ENCODE measurements at regions not wholly inside any gene's neighbourhood (a gene's known extent, or its start where the extent isn't known, plus 50 kb on each side); places are given as distances from the start of the nearest gene placed in this dataset.

DNA sequence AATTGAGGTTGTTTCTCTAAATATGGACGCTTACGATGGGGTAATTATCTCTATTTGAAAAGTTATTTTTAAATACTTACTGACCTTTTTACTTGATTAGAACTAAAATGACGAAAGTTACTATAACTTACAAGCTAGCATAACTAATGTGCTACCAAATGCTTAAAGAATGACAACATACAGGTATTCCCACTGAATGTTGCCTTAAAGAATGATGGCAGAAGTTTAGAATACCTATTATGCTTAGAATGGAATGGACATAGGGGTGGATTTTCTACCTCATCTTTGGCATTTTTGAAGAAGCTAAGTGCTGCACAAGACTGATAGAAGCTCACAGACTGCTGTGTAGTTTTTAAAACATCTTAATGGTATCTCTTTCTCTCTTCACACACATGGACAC lies 284.8 kb downstream of the THBS2 start:
- DNase-seq (ENCODE audit: low read depth in 2 of 2) = no peak

DNA sequence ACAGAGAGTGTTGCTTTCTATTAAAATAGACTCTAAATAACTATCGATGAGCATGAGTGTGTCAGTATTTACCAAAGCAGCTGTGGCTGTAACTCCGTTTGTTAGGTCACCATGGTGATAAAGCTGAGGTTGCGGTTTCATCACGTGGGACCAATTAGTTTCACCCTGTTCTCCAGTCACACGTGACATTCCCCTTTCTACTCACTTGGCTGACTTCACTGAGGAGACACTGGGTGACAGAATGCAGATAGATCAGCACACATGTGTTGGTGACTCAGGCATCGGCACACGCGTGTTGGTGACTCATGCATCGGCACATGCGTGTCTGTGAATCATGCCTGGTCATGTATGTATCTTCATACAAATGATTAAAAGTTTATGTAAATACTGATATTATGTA lies 285.4 kb downstream of the THBS2 start:
- DNase-seq (ENCODE audit: low read depth in 2 of 2) = no peak

DNA sequence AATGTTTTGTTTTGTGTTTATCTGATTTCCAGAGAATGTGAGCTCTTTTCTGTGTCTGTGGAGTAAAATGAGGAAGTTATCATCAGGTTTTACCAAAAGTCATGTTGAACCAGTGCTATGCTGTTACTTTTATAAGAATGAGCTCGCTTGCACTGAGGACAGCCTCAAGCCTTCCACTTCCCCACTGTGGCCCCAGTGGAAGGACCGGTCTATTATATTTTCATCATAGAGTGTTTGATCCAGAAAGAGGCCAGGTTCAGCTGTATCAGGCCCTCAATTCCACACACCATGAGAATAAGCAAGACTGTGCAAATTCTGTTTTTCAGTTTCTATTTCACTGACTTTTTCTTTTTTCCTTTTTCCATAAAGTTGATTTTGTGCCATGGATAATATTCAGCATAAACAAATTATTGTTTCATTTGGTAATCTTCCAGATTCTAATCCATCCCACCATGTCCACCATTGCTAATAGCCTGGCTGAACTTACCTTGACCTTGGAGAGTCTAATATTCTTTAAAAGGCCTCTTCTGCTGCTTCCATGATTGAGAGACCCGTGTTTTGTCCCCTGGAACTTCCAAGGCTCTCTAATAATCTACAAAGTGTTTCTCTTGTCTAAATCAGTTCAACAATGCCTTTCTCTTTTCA lies 286.2 kb downstream of the THBS2 start:
- DNase-seq (ENCODE audit: low read depth in 2 of 2) = no peak

DNA sequence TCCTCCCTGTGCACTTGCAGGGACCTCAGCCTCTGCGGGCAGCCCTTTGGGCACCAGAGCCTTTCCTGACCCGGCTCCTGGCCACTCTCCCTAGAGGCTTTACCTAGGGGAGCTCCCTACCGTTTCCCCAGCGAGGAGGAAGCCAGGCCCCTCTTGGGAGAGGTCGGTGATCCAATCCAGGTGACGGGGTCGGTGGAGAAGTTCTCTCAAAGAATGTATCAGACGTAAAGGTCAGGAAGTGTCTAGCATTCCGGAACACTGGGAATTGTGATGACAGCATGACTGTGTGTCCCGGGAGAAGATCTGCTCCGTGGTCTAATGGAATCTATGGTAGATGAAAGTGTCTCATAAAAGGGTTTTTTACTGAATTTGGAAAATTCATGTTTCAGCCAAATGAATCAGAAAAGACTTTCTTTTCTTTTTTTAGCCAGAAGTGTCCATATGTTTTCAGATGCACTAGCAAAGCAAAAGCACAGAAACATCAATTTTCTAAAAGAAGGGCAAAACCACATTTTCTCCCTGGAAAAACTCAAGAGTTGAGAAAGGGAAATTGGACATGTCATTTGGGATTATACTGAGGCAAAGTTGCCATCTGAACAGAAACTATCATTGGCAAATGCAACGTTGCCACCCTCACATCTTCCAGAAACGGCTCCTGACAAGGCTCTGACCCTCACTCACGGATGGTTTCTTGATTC lies 289.4 kb downstream of the THBS2 start:
- DNase-seq (ENCODE audit: low read depth in 2 of 2) = no peak

DNA sequence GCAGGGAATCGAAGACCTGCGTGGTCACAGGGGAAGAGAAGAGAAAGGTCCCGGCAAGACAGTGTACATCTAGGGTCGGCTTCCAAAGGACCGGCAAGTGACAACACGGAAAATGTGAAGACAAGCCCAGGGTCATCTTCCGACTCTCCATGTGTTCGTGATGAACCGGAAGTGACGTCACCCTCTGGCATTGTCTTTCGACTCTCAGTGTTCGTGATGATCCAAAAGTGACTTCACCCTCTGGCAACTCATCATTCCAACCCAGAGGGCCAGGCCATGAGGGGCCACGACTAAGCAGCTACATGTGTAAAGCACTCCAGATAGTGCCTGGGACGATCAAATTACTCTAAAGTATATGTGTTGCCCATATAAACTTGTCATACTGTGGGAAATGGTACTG lies 290.8 kb downstream of the THBS2 start:
- DNase-seq (ENCODE audit: low read depth in 2 of 2) = no peak

DNA sequence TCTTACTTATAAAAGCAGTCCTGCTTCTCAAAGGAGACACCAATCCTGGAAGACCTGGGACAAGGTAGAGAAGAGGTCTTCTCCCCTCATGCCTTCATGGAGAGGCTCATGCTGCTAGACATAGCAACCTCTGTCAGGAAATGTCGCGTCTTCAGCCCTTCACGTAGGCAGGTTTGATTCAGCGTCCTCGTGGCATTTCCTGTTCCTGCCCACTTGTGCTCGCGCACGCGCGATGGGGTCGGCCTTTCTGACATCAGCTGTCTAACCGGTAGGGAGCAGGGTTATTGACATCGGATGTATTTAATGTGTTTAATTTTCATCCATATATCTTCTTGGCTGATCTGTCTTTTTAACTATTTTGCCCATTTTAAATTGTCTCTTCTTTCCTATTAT lies 292.4 kb downstream of the THBS2 start:
- DNase-seq (ENCODE audit: low read depth in 2 of 2) = no peak

DNA sequence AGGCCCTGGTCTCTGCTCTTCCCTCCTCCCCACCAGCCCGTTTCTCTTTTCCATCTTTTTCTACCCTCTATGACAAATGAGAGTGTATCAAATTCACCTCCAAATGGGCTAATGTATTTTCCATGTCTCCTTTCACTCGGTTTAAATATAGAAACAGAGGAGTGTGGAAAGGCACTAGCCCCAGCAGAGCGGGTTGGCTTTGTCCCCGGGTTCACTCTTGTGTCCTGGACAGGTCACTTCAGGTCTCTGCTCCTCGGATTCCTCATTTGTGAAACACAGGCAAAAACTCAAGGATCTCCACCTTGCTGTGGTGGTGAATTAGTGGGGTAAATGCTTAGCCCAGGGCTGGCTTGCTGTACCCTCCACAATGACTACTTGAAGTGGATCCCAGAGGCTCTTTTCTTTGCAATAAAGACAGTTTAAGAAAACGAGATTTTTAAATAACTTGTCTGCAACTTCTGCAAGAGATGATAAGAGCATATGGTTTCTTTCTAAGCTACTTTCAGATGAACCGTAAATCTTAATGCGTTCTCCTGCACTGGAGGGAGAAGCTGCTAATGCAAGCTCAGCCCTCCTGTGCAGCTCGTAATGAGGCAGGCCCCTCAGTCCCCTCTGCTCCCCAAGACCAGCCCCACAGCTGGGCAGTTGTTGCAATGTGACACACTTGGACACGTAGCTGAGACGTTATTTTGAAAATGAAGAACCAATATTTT lies 292.9 kb downstream of the THBS2 start:
- no peak for DNase-seq (ENCODE audit: low read depth in 2 of 2)

DNA sequence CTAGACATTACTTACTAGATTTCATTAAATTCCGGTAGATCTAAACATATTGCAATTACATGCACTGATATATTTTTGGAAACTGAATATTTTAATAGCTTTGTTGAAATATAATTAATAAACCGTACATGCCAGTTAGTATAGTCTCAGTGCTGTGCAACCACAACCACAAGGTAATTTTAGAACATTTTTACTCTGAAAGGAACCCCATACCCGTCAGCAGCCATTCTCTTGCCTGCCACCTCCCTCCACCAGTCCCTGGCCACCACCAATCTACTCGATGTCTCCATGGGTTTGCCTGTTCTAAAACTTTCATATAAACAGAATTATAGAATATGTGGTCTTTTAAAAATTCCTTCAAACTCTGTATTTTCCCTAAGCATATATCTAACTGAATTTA lies 293.9 kb downstream of the THBS2 start:
- DNase-seq (ENCODE audit: low read depth in 2 of 2) = no peak

DNA sequence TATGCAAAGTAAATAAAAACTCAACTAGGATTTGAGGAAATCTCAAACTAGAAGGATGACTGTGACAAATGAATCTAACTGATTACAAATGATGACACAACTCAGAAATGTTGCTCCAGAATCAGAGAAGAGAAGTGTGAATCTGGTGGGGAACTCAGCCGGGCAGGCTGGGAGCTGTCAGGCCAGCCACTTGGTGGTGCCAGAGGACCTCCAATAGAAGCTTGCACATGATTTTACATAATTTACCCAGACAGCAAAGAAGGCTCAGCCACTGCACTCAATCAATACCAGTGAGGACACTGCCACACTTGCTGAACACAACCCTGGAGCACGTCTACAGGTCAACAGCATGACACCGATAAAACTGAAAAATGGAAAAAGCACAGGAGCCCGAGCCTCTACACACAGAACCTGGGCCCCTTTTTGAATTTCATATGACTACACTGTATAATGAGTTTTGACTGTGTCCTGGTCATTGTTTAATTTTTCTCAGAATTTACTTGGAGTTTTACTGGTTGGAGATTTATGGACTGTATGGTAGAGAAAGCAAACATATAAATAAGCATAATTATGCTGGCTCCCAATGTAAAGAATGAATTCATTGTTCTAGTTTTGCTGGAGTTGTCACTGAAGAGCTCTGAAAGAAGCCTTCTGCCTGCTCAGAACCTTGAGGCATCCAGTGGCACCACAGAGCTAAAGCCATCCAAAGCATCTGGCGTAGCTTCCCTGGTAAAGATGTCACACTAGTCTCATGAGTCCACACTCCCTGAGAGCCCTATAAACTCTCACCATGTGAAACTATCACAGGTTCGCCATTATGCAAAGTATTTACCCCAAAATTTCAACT lies 296.5 kb downstream of the THBS2 start:
- peak; percentile 19 to 22 for DNase-seq (ENCODE audit: low read depth in 2 of 2)

DNA sequence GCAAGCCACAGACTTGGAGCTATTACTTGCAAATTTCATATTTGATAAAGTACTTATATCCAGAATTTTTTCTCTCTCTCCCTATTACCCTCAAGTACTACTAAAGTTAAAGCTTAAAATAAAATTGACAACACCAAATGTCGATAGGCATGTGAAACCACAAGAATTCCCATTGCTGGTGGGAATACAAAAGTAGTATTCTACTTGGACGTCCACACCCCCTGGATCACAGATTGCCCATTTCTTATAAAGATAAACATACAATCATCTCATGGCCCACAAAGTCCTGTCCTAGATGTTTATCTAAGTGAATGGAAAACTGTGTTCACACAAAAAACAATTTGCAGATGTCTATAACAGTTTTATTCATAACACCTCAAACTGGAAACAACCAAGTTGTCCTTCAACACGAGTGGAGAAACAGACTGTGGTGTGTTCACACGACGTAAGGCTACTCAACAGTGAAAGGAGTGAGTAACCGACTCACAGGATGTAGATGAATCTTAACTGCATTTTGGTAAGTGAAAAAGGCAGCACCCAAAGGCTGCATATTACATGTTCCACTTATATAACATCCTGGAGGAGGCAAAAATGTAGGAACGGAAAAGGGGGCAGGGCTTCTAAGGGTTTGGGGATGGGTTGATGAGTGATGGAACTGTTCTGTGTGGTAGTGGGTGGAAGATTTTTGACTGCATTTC lies 297.4 kb downstream of the THBS2 start:
- no peak for DNase-seq (ENCODE audit: low read depth in 2 of 2)

DNA sequence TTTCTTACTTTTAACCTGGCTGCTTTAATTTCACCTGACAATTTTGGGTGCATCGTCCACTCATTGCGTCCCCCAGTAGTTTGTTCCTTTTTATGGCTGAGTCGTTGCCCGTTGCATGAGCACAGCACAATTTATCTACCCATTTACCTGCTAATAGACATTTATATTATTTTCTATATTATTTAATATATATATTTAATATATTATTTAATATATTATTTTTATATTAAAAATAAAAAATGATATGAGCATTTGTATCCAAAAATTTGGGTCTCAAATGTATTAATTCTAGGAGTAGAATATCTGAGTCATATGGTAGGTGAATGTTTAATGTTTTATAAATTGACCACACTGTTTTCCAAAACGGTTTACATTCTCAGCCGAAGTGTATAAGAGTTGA lies 300.2 kb downstream of the THBS2 start:
- DNase-seq (ENCODE audit: low read depth in 2 of 2) = no peak

DNA sequence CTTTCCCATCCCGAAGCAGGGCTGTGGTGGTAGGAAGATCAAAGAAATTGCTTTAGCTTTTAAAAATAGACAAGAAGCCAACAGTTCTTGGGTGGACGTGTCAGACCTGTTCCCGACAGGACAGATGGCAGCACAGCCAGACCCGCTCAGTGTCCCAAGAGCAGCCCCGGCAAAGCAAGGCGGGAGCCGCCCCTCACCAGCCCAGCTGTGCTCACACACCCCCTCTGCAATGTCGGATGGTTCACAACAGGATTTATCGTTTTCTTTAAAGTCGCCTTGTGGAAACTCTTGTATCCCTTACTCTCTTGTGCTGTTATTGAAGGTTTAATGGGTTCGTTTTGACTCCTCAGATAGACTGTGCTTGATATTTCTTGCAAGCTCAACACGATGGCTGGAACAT lies 302.4 kb downstream of the THBS2 start:
- no peak for DNase-seq (ENCODE audit: low read depth in 2 of 2)

DNA sequence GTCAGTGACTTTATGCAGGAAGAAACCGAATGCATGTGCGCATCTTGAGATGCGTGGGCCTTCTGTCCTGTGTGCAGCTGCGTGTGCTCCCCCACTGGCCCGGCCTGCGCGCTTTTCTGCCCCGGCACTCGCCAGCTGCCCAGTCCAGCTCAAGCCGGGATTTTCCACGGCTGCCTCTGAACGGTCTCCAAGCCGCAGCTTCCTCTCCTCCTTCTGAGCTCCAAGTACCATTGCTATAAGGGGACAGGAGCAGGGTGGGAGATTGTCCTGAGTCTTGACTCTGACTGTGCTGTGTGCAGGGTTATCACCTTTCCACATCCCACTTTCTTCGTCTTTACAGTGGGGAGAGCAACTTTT lies 302.8 kb downstream of the THBS2 start:
- no peak for DNase-seq (ENCODE audit: low read depth in 2 of 2)

DNA sequence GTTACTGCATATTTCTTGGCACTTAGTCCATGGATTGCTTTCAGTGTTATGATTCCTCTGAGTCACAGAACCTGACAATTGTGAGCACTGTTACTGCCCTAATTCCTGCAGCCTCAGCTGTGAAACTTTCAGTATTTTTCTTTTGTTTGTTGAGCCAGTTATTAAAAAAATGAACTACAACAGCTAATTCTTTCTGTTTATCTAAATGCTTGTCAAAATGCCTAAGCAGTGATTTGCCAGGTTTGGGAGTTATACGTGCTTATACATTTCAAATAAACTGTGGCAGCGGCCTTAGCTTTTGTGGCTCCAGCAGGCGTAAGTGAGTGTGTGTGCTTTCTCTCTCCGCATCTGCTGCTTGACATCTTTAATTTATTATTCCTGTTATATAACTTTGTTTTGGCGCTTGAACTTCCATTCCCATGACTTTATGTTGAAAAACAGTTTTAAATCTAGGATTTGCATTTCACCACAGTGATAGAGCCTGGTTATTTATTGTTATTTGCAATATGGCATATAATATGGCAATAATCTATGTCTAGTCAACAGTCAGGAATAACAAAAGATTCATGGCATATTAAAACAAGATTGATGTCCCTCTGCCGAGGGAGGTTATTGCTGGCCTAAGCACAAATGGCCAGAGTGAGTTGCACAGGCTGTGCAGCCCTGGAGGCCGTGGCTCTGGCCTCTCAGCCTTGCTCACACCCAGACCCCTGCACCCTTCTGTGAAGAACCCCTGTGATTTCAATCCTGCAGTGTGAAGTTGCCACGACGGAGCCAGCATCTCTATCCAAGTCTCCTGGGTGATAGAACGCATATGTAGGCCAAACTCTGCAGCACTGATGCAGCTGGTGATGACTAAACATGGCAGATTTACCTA lies 303.4 kb downstream of the THBS2 start:
- no peak for DNase-seq (ENCODE audit: low read depth in 2 of 2)

DNA sequence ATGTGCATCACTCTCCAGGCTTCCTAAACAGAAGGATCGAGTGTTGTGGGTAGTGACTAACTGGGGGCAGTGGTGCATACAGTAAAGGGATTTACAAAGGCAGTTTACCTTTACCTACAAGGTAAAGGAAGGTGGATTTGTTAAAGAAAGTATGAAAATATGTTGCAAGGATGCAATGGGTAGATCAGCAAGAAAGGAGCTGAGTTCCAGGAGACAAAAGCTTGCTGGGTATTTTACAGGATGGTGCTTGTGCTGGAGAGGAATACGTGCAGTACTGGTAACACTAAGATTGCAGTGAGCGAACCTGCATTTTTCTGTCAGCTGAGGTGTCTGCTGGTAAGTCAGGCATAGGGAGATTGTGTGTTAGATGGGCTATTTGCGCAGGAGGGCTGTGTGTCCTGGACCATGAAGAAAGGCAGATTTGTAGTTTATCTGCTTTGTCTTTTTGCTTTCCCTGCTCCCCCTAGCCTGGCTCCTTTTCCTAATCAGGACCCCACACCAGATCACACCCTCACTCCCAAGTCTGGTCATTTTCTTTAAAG lies 304.6 kb downstream of the THBS2 start:
- DNase-seq (ENCODE audit: low read depth in 2 of 2) = no peak

DNA sequence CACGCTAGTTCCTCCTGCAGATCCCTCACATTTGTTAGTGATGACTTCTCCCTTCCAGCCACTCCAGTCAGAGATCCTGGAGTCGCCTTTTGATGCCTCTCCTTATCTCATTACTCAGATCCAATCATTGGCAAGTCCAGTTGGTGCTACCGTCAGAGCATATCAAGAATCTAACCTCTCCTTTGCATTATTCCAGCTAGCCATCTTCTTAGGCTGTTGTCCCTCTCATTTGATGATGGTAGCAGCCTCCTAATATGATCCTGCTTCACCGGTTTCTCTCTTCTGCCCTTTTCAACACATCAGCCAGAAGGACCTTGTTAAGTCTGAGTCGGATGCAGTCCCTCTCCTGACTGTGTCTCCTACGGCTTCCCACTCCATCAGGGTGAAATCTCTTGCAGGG lies 305.6 kb downstream of the THBS2 start:
- DNase-seq (ENCODE audit: low read depth in 2 of 2) = no peak

DNA sequence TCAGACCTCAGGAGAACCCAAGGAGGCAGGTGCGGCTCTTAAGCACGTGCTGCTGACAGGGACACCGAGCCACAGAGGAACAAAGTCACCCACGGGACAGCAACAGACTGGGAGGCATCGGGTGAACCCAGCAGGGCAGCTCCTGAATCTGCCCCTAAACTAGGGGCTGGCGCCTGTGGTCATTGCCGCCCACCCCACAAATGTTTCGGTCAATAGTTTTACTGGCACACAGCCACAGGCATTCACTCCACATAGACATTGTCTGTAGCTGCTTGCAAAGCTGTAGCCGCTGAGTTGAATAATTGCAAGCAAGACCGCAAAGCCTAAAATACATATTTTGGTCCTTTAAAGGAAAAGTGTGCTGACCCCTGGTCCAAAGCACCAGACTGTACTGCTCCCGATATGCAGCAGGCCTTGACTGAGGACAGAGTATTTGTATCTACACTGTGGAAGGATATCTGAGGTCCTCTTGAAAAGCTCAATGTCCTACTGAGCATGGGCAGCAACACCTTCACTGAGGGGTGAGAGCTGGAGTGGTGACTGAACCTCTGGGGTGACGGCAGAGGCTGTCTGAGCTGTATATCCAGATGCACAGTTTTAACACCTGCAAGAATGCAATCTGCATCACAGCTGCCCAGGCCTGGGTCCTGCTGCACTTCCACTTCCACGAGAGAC lies 310.3 kb downstream of the THBS2 start:
- DNase-seq (ENCODE audit: low read depth in 2 of 2) = no peak

DNA sequence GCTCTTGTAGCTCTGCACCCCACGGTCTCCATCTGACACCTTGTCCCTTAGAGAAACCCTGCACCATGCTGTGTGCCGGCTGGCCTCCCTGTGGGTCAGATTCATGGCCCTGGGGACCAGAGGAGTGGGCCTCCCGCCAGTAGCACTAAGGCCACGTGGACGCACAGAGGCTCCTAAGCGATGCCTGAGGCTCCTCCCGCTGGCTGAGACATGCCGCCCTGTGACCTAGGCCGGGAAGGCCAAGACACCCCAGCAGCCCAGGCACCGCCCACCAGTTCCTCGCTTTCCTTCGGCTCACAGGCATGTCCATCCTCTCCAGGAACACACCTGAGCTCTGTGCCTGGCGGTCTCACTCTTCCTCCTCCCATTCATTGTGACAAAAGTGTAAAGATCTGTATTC lies 311.0 kb downstream of the THBS2 start:
- DNase-seq (ENCODE audit: low read depth in 2 of 2) = no peak

DNA sequence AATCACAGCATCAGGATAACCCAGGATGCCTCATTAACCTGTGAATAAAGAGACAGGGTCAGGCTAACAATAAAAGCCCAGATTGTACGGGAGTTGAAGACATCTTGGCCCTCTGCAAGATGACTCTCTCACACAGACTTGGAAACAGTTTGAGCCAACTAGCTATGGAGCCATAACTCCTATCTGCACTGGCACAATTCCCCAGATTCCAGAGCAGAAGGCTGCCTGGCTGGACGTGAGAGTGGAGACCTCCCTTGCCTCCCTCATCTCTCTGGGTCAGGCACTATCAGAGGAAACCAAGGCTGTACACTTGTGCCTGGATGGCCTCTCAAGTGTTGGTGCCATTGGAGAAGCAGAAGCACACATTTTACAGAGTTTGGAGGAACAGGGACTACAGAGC lies 312.6 kb downstream of the THBS2 start:
- DNase-seq (ENCODE audit: low read depth in 2 of 2) = no peak

DNA sequence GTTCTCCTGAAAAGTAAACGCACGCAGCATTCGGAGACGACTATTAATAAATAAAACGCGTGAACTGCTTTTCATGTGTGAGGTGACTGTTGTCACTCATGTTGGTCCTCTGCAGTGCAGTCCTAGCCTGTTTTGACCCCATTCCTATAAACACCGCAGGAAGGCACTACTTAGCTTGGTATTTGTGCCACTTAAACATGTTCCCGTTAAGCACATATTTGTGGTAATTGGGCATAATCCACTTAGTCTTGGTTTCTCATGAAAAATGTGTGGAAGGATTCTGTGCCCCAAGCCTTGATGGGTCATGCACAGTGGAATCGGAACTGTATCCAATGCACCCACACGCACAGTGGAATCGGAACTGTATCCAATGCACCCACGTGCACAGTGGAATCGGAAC lies 313.9 kb downstream of the THBS2 start:
- no peak for DNase-seq (ENCODE audit: low read depth in 2 of 2)

Data from stimulated activated CD8-positive, alpha-beta memory T cell treated with anti-CD3 and anti-CD28 coated beads, Interleukin-2, amount 100 ng/mL, for 48 hours (primary cell).